ENCODE measurements at regions not wholly inside any gene's neighbourhood (a gene's known extent, or its start where the extent isn't known, plus 50 kb on each side); places are given as distances from the start of the nearest gene placed in this dataset.

- DNase-seq (ENCODE audit: insufficient read length, low spot score, missing footprints) = no peak
- Histone ChIP-seq H3K4me1 (ENCODE audit: insufficient read depth, low read length) (no peaks in the 10 kb centered on the region), H3K9me3 (ENCODE audit: low read depth, low read length) (no peaks in the 10 kb centered on the region), H3K36me3 (ENCODE audit: insufficient read depth, low read length) (no peaks in the 10 kb centered on the region), H3K4me3 (ENCODE audit: insufficient read depth, low read length) (no peak overlapping the region), H3K4me2 (ENCODE audit: insufficient read depth, low read length) (no peak overlapping the region), H2AFZ (ENCODE audit: low read length) (no peak overlapping the region), H3K79me2 (ENCODE audit: insufficient read depth, low read length) (no peaks in the 10 kb centered on the region), H3K27me3 (ENCODE audit: insufficient read depth, low read length) (no peaks in the 10 kb centered on the region), H4K20me1 (ENCODE audit: insufficient read depth, low read length) (no peaks in the 10 kb centered on the region), H3K27ac (ENCODE audit: low read depth, low read length) (no peak overlapping the region)
- TF ChIP-seq CTCF (IDR thresholded peaks at IDR 0.05; ENCODE audit: extremely low read depth, low read depth, low read length) = no peak
Observed at GRCh38 chr3:101154401-101154800, 161.2 kb upstream of the ABI3BP start.

- no peak overlapping the region for H2AFZ ChIP-seq (ENCODE audit: low read length)
Observed at GRCh38 chr3:101151286-101151913, 158.2 kb upstream of the ABI3BP start.

GRCh38 chr3:101150504-101150903 lies 157.3 kb upstream of the ABI3BP start:
- H3K36me3 ChIP-seq (ENCODE audit: insufficient read depth, low read length) = no peaks in the 10 kb centered on the region
- H3K9me3 ChIP-seq (ENCODE audit: low read depth, low read length) = no peaks in the 10 kb centered on the region
- H3K4me1 ChIP-seq (ENCODE audit: insufficient read depth, low read length) = no peaks in the 10 kb centered on the region
- no peak overlapping the region for H3K4me3 ChIP-seq (ENCODE audit: insufficient read depth, low read length)
- no peak overlapping the region for H3K27ac ChIP-seq (ENCODE audit: low read depth, low read length)
- no peak overlapping the region for H2AFZ ChIP-seq (ENCODE audit: low read length)
- DNase-seq (ENCODE audit: insufficient read length, low spot score, missing footprints) = no peak
- H4K20me1 ChIP-seq (ENCODE audit: insufficient read depth, low read length) = no peaks in the 10 kb centered on the region
- no peak for TF ChIP-seq CTCF (IDR thresholded peaks at IDR 0.05; ENCODE audit: extremely low read depth, low read depth, low read length)
- H3K4me2 ChIP-seq (ENCODE audit: insufficient read depth, low read length) = no peak overlapping the region
- no peaks in the 10 kb centered on the region for H3K27me3 ChIP-seq (ENCODE audit: insufficient read depth, low read length)
- no peaks in the 10 kb centered on the region for H3K79me2 ChIP-seq (ENCODE audit: insufficient read depth, low read length)

More at GRCh38 chr3:101151286-101151913, 158.2 kb upstream of the ABI3BP start:
- no peaks in the 10 kb centered on the region for H3K9me3 ChIP-seq (ENCODE audit: low read depth, low read length)
- H3K4me3 ChIP-seq (ENCODE audit: insufficient read depth, low read length) = no peak overlapping the region
- no peak overlapping the region for H3K4me2 ChIP-seq (ENCODE audit: insufficient read depth, low read length)
- H4K20me1 ChIP-seq (ENCODE audit: insufficient read depth, low read length) = no peaks in the 10 kb centered on the region
- no peaks in the 10 kb centered on the region for H3K27me3 ChIP-seq (ENCODE audit: insufficient read depth, low read length)
- no peaks in the 10 kb centered on the region for H3K4me1 ChIP-seq (ENCODE audit: insufficient read depth, low read length)
- H3K79me2 ChIP-seq (ENCODE audit: insufficient read depth, low read length) = no peaks in the 10 kb centered on the region
- no peaks in the 10 kb centered on the region for H3K36me3 ChIP-seq (ENCODE audit: insufficient read depth, low read length)
- no peak for DNase-seq (ENCODE audit: insufficient read length, low spot score, missing footprints)
- no peak for TF ChIP-seq CTCF (IDR thresholded peaks at IDR 0.05; ENCODE audit: extremely low read depth, low read depth, low read length)
- no peak overlapping the region for H3K27ac ChIP-seq (ENCODE audit: low read depth, low read length)

- TF ChIP-seq CTCF (IDR thresholded peaks at IDR 0.05; ENCODE audit: extremely low read depth, low read depth, low read length) = no peak
- H3K27ac ChIP-seq (ENCODE audit: low read depth, low read length) = no peak overlapping the region
- H3K4me1 ChIP-seq (ENCODE audit: insufficient read depth, low read length) = no peaks in the 10 kb centered on the region
- H4K20me1 ChIP-seq (ENCODE audit: insufficient read depth, low read length) = no peaks in the 10 kb centered on the region
- no peak overlapping the region for H2AFZ ChIP-seq (ENCODE audit: low read length)
- H3K9me3 ChIP-seq (ENCODE audit: low read depth, low read length) = no peaks in the 10 kb centered on the region
- no peaks in the 10 kb centered on the region for H3K79me2 ChIP-seq (ENCODE audit: insufficient read depth, low read length)
- DNase-seq (ENCODE audit: insufficient read length, low spot score, missing footprints) = no peak
- no peaks in the 10 kb centered on the region for H3K36me3 ChIP-seq (ENCODE audit: insufficient read depth, low read length)
- no peak overlapping the region for H3K4me3 ChIP-seq (ENCODE audit: insufficient read depth, low read length)
- H3K27me3 ChIP-seq (ENCODE audit: insufficient read depth, low read length) = no peaks in the 10 kb centered on the region
- no peak overlapping the region for H3K4me2 ChIP-seq (ENCODE audit: insufficient read depth, low read length)
Observed at GRCh38 chr3:101149707-101150106, 156.5 kb upstream of the ABI3BP start.

Measured in osteoblast (primary cell).